MM.1S (cell line): ENCODE measurements at regions not wholly inside any gene's neighbourhood (a gene's known extent, or its start where the extent isn't known, plus 50 kb on each side); places are given as distances from the start of the nearest gene placed in this dataset.

Experiments
- CTCF ChIP-seq: fragments of 300-600 bp; sonication (generic); IDR thresholded peaks from 2 replicates; pipeline ENCODE4 v1.5.1; 2016; ENCODE audit warnings: antibody characterized with exemption, low read length, mixed read lengths
- EZH2phosphoT487 ChIP-seq: fragments of 300-600 bp; sonication (generic); IDR thresholded peaks from 2 replicates; pipeline ENCODE4 v1.6.1; 2018; ENCODE audit warnings: antibody characterized with exemption, low read length

- no peak for TF ChIP-seq CTCF
- TF ChIP-seq EZH2phosphoT487, result no peak
These were observed 132.1 kb upstream of the PPP1R26 start for GRCh38 chr9:135347461-135347860.
